Progenitor cell of endocrine pancreas (in vitro differentiated cells): ENCODE measurements at regions not wholly inside any gene's neighbourhood (a gene's known extent, or its start where the extent isn't known, plus 50 kb on each side); places are given as distances from the start of the nearest gene placed in this dataset.

Experiments used
- DNase-seq: peaks from one replicate; pipeline ENCODE4 v3.0.0; 2021; ENCODE audit warnings: low spot score; ENCODE audit not compliant: unreplicated experiment
- H3K27ac Mint-ChIP-seq: 2 replicates; pipeline ENCODE4 v1.8.0; 2021; ENCODE audit warnings: mild to moderate bottlenecking, moderate library complexity, mixed read lengths
- H3K27me3 Mint-ChIP-seq: 2 replicates; pipeline ENCODE4 v1.8.0; 2021; ENCODE audit warnings: mixed read lengths
- H3K36me3 Mint-ChIP-seq: 2 replicates; pipeline ENCODE4 v1.8.0; 2022; ENCODE audit warnings: mixed read lengths; ENCODE audit not compliant: insufficient read depth
- H3K4me1 Mint-ChIP-seq: 2 replicates; pipeline ENCODE4 v1.8.0; 2021; ENCODE audit warnings: low read depth, mixed read lengths
- H3K4me3 Mint-ChIP-seq: 2 replicates; pipeline ENCODE4 v1.8.0; 2021; ENCODE audit warnings: low read depth, mild to moderate bottlenecking, moderate library complexity, mixed read lengths
- H3K9me3 Mint-ChIP-seq: 2 replicates; pipeline ENCODE4 v1.8.0; 2021; ENCODE audit warnings: low read depth, mixed read lengths
- TF ChIP-seq, protein P1 (sequence below): fragments of 200-600 bp; sonication (generic); IDR thresholded peaks from one replicate; pipeline ENCODE4 v1.5.0; 2021; ENCODE audit warnings: antibody characterized with exemption, mild to moderate bottlenecking; ENCODE audit not compliant: unreplicated experiment

DNA sequence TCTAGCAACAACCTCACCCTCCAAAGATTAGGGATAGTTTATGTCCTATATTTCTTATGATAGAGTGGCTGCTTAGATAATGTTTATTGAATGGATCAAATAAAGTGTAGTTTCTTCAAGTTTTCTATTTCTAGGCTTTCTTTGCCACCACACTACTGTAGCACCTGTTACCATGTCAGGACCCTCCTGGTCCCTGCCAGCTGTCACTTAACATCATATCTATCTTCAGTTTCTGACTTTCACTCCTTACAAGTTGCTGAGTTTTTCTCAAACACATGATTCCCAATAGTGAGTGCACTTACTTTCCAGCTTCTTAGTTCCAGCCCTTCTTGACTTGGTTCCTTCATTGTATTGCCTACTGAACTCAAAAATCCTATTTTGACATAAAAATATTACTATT is 593.9 kb upstream of the PITX2 start:
- TF ChIP-seq, protein P1, sequence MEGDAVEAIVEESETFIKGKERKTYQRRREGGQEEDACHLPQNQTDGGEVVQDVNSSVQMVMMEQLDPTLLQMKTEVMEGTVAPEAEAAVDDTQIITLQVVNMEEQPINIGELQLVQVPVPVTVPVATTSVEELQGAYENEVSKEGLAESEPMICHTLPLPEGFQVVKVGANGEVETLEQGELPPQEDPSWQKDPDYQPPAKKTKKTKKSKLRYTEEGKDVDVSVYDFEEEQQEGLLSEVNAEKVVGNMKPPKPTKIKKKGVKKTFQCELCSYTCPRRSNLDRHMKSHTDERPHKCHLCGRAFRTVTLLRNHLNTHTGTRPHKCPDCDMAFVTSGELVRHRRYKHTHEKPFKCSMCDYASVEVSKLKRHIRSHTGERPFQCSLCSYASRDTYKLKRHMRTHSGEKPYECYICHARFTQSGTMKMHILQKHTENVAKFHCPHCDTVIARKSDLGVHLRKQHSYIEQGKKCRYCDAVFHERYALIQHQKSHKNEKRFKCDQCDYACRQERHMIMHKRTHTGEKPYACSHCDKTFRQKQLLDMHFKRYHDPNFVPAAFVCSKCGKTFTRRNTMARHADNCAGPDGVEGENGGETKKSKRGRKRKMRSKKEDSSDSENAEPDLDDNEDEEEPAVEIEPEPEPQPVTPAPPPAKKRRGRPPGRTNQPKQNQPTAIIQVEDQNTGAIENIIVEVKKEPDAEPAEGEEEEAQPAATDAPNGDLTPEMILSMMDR: no peak
- Mint-ChIP-seq H3K27me3 (no peaks in the 10 kb centered on the region), H3K4me3 (no peak overlapping the region), H3K27ac (no peak overlapping the region), H3K36me3 (no peaks in the 10 kb centered on the region), H3K4me1 (peaks cover 2% of the 10 kb centered on the region), H3K9me3 (no peaks in the 10 kb centered on the region)
- DNase-seq: no peak

DNA sequence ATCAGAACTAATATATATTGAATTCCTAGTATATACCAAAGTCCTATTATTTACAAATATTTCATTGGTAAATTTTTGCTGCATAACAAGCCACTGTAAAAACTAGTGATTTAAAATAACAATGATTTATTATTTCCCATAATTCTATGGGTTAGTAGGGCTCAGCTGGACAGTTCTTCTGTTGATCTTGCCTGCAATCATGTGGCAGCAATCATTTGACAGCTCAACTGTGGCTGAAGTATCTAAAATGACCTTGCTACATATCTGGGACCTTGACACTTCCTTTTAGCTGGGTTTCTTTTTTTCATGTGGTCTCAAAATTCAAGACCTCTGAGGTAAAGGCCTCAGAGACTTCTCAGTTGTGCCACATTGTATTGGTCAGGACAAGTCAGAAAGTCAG is 598.5 kb upstream of the PITX2 start:
- H3K36me3 Mint-ChIP-seq: no peaks in the 10 kb centered on the region
- H3K4me3 Mint-ChIP-seq: no peak overlapping the region
- no peak overlapping the region for H3K27ac Mint-ChIP-seq
- DNase-seq: no peak
- TF ChIP-seq, protein P1: no peak
- H3K9me3 Mint-ChIP-seq: no peaks in the 10 kb centered on the region
- H3K4me1 Mint-ChIP-seq: no peaks in the 10 kb centered on the region
- no peaks in the 10 kb centered on the region for H3K27me3 Mint-ChIP-seq

DNA sequence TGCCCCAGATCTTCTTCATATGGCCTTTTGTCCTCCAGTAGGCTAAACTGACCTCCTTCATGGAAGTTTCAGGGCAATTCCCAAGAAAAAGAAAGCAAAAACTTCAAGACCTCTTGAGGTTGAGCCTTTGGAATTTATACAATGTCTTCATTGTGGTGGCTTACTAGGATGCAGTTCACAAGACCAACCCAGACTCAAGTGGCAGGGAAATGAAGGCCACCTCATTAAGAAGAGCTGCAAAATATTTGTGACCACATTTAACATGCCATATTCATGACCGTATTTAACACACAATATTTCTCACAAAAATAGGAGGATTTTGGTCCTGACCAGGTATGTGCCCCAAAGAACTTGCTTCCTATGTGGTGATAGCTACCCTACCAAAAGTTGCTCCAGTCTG is 605.5 kb upstream of the PITX2 start:
- no peak for DNase-seq
- no peaks in the 10 kb centered on the region for H3K9me3 Mint-ChIP-seq
- no peaks in the 10 kb centered on the region for H3K4me1 Mint-ChIP-seq
- TF ChIP-seq, protein P1: no peak
- no peak overlapping the region for H3K27ac Mint-ChIP-seq
- no peaks in the 10 kb centered on the region for H3K27me3 Mint-ChIP-seq
- no peaks in the 10 kb centered on the region for H3K36me3 Mint-ChIP-seq
- H3K4me3 Mint-ChIP-seq: no peak overlapping the region

DNA sequence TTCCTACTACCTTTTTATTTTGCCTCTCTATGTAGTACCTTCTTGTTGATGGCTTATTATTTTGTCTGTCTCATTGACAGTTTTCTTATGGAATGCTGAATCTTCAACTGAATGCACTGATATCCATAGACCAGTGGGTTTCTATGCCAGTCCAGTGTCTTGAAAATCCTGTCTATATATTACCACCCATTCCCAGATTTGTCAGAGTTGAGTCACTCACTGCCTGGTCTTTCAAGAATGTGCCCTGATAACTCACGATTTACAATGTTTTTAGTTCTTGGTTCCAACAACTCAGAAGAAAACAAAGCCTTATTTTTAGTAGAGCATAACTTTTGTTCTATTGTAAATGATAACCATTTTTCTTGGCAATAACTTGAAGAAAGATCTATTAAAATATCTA is 606.0 kb upstream of the PITX2 start:
- Mint-ChIP-seq H3K4me1 (no peaks in the 10 kb centered on the region), H3K36me3 (no peaks in the 10 kb centered on the region), H3K4me3 (no peak overlapping the region), H3K27me3 (no peaks in the 10 kb centered on the region), H3K27ac (no peak overlapping the region), H3K9me3 (no peaks in the 10 kb centered on the region)
- TF ChIP-seq, protein P1: no peak
- no peak for DNase-seq

DNA sequence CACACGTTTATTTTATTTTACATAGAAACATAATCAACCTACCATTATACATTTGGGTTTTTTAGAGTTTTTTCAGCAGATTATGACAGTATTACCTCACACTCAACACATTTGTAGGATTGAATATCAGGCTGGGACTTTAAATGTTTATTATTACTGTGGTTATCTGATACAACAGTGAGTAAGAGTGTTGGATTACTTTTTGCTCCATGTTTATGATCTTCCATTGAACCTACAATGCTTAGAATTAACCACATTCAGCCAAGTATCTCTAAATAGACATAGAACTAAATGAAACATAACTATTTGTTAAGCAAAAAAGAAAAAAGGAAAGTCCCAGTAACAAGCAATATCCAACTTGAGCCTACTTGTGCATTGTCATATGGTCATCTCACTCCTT is 607.4 kb upstream of the PITX2 start:
- Mint-ChIP-seq H3K27me3 (no peaks in the 10 kb centered on the region), H3K36me3 (no peaks in the 10 kb centered on the region), H3K9me3 (no peaks in the 10 kb centered on the region), H3K4me3 (no peak overlapping the region), H3K27ac (no peak overlapping the region), H3K4me1 (no peaks in the 10 kb centered on the region)
- TF ChIP-seq, protein P1: no peak
- no peak for DNase-seq
